ENCODE measurements at regions not wholly inside any gene's neighbourhood (a gene's known extent, or its start where the extent isn't known, plus 50 kb on each side); places are given as distances from the start of the nearest gene placed in this dataset.

GRCh38 chr2:13091455-13091854 is 374.7 kb downstream of the TRIB2 start:
- TF ChIP-seq REST (IDR thresholded peaks at IDR 0.05; ENCODE audit: insufficient replicate concordance, low read depth), result no peak
- TF ChIP-seq POLR2AphosphoS5 (IDR thresholded peaks at IDR 0.05; ENCODE audit: low read depth), result no peak
- no peak for TF ChIP-seq SPI1 (IDR thresholded peaks at IDR 0.05; ENCODE audit: borderline replicate concordance, low read depth)
- TF ChIP-seq CTCF (IDR thresholded peaks at IDR 0.05; ENCODE audit: insufficient read depth, low read length), result no peak
- no peak for TF ChIP-seq GABPA (IDR thresholded peaks at IDR 0.05; ENCODE audit: low read depth)
- H3K4me3 ChIP-seq (replicated peaks; ENCODE audit: insufficient read depth, low read length), result no peak overlapping the region
- no peak overlapping the region for H3K27ac ChIP-seq (replicated peaks)
- DNase-seq (ENCODE audit: low read depth in 1 of 2, low spot score in 1 of 2), result no peak
- H3K27me3 ChIP-seq (ENCODE audit: insufficient read depth, poor library complexity, severe bottlenecking), result no peaks in the 10 kb centered on the region

GRCh38 chr2:13091861-13092378 is 375.2 kb downstream of the TRIB2 start:
- DNase-seq (ENCODE audit: low read depth in 1 of 2, low spot score in 1 of 2), result no peak
- TF ChIP-seq SPI1 (IDR thresholded peaks at IDR 0.05; ENCODE audit: borderline replicate concordance, low read depth) (no peak), CTCF (IDR thresholded peaks at IDR 0.05; ENCODE audit: insufficient read depth, low read length) (no peak), REST (IDR thresholded peaks at IDR 0.05; ENCODE audit: insufficient replicate concordance, low read depth) (no peak), POLR2AphosphoS5 (IDR thresholded peaks at IDR 0.05; ENCODE audit: low read depth) (no peak), GABPA (IDR thresholded peaks at IDR 0.05; ENCODE audit: low read depth) (no peak)
- H3K27ac ChIP-seq (replicated peaks), result no peak overlapping the region
- no peak overlapping the region for H3K4me3 ChIP-seq (replicated peaks; ENCODE audit: insufficient read depth, low read length)
- no peaks in the 10 kb centered on the region for H3K27me3 ChIP-seq (ENCODE audit: insufficient read depth, poor library complexity, severe bottlenecking)

GRCh38 chr2:13093416-13093991 is 376.8 kb downstream of the TRIB2 start:
- Histone ChIP-seq H3K4me3 (replicated peaks; ENCODE audit: insufficient read depth, low read length) (no peak overlapping the region), H3K27ac (replicated peaks) (no peak overlapping the region), H3K27me3 (ENCODE audit: insufficient read depth, poor library complexity, severe bottlenecking) (no peaks in the 10 kb centered on the region)
- TF ChIP-seq POLR2AphosphoS5 (IDR thresholded peaks at IDR 0.05; ENCODE audit: low read depth) (no peak), SPI1 (IDR thresholded peaks at IDR 0.05; ENCODE audit: borderline replicate concordance, low read depth) (no peak), REST (IDR thresholded peaks at IDR 0.05; ENCODE audit: insufficient replicate concordance, low read depth) (no peak), CTCF (IDR thresholded peaks at IDR 0.05; ENCODE audit: insufficient read depth, low read length) (no peak)
- DNase-seq (ENCODE audit: low read depth in 1 of 2, low spot score in 1 of 2), result no peak
